GM06990 (cell line): ENCODE measurements at regions not wholly inside any gene's neighbourhood (a gene's known extent, or its start where the extent isn't known, plus 50 kb on each side); places are given as distances from the start of the nearest gene placed in this dataset.

ENCODE experiments used
- DNase-seq: peaks from one replicate; pipeline ENCODE4 v3.0.0-alpha.2; 2011; ENCODE audit not compliant: insufficient read length; ENCODE audit errors: extremely low read depth
- H3K27me3 ChIP-seq: replicated peaks from 2 replicates; pipeline ENCODE4 v1.6.0; 2011; ENCODE audit warnings: low read length; ENCODE audit not compliant: control insufficient read depth, insufficient read depth
- H3K36me3 ChIP-seq: 2 replicates; pipeline ENCODE4 v1.5.1; 2011; ENCODE audit warnings: low read length; ENCODE audit not compliant: control insufficient read depth, insufficient read depth
- H3K4me3 ChIP-seq: replicated peaks from 2 replicates; pipeline ENCODE4 v1.5.1; 2011; ENCODE audit warnings: low read depth, mild to moderate bottlenecking, control low read depth, low read length
- TF ChIP-seq, protein P1 (sequence below): IDR thresholded peaks from 2 replicates; pipeline ENCODE4 v1.5.1; 2011; ENCODE audit warnings: low read length, control low read depth, mild to moderate bottlenecking, inconsistent platforms; ENCODE audit not compliant: insufficient read depth, poor library complexity, severe bottlenecking

DNA sequence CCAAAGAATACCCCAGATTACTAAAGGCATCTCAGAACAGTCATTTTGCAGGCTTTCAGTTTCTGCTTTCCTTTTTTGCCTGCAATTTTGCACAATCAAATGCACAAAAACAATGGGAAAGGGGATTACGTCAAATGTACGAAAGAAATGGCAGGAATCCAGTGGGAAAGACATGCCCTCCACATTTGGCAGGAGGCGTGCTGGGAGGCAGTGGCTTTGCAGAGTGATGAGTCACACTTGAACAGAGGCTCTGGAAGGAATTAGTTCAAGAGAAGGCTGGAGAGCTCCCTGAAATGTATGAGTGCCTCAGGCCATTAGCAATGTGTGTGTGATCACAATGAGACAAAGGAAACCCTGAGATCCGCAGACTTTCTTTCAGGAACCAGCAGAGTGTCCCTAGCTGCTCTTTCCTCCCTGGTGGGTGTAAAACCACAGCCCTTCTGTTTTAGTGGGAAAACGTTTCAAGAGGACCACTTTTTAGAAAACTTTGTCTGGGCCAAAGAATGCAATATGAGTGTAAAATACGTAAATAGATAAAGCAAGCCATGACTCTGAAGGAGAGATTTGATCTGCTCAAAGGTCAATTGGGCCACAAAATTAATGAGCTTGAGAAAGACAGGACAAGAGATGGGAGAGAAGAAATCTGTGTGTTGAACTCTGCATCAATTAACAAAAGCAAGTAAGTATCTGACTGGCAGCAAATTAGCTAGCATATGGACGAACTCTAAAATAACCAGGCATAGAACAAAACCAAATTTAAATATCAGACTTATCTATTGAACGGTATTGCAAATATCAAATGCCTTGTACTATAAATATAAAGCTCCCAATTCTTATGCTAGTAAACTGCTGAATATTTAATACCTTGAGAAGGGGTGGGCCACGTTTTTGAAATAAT is 155.4 kb upstream of the PDE3A start:
- Histone ChIP-seq H3K36me3 (no peaks in the 10 kb centered on the region), H3K4me3 (no peak overlapping the region), H3K27me3 (no peaks in the 10 kb centered on the region)
- no peak for DNase-seq
- TF ChIP-seq, protein P1, sequence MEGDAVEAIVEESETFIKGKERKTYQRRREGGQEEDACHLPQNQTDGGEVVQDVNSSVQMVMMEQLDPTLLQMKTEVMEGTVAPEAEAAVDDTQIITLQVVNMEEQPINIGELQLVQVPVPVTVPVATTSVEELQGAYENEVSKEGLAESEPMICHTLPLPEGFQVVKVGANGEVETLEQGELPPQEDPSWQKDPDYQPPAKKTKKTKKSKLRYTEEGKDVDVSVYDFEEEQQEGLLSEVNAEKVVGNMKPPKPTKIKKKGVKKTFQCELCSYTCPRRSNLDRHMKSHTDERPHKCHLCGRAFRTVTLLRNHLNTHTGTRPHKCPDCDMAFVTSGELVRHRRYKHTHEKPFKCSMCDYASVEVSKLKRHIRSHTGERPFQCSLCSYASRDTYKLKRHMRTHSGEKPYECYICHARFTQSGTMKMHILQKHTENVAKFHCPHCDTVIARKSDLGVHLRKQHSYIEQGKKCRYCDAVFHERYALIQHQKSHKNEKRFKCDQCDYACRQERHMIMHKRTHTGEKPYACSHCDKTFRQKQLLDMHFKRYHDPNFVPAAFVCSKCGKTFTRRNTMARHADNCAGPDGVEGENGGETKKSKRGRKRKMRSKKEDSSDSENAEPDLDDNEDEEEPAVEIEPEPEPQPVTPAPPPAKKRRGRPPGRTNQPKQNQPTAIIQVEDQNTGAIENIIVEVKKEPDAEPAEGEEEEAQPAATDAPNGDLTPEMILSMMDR: no peak

DNA sequence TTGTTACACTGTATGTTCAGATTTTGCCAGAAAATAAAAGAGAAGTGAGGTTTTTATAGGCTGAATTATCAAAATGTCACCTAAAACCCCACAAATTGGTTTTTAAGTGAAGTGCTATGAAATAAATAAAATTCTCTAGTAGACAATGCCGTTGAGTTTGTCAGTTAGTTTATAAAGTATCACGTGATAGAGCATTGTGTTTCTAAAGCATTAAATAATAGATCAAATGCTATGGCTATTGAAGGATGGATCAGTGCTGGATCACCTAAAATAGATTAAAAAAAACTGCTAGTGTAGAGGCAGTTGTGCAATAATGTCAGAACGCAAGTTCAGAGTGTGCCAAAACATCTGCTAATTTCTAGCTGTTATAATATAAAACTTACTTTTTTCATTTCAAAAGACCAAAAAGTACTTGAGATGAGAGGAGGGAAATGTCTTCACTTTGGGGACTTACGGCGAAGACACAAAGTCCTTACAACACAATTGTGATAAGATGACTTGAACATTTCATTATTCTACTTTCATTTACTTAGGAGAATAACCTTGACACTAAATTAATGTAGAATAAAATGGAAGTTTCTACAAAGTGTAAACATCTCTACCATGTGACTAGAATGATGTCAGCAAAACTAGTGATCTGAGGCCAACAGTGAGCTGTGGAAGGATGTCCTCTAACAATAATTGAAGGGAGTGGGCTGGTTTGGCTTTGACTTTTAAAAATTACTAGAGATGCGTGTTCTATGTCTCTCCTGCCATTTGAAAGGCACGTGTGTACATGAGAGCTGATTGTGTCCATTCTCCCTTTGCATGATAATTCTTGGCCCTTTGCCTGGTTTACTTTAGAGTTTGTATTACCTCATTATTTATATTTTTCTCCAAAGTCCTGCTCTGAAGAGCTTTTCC is 154.4 kb upstream of the PDE3A start:
- Histone ChIP-seq H3K4me3 (no peak overlapping the region), H3K36me3 (no peaks in the 10 kb centered on the region), H3K27me3 (no peaks in the 10 kb centered on the region)
- TF ChIP-seq, protein P1: no peak
- no peak for DNase-seq

DNA sequence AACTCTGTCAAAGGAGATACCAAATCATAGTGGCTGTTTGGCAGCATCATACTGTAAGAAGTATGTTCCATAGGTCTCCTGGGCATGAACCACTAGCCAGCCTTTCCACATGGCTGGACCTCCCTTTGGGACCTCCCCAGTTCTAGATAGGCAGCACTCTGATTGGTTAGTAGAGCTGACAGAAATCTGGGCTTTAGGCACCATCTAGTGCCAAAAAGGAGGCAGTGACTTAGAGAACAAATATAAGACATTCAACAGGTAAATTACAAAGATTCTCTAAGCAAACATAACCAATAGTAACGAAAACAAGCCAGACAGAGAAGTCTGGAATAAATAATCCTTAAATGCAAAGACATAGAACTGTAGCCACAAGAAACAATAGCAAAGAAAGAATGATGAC is 148.0 kb upstream of the PDE3A start:
- DNase-seq: no peak
- no peak overlapping the region for H3K4me3 ChIP-seq

DNA sequence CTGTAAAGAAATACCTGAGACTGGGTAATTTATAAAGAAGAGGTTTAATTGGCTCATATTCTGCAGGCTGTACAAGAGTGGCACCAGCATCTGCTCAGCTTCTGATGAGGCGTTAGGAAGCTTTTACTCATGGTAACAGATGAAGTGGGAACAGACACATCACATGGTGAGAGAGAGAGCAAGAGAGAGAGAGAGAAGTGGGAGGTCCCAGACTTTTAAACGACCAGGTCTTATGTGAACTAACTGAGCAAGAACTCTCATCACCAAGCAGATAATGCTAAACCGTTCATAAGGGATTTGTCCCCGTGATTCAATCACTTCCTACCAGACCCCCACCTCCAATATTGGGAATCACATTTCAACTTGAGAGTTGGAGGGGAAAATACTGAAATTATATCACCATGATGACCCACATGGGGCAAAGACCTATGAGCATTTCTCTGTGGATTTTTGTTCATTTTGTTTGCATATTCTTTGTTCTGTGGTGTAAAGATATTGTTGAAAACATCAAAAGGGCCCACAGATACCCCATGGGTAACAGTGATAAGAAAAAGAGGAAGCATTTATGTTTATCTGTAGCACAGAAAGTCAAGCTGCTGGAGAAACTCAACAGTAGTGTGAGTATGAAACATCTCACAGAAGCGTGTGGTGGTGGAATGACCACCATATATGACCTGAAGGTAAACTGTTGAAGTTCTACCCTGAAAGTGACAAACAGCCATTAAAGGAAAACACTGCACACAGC is 135.2 kb upstream of the PDE3A start:
- no peaks in the 10 kb centered on the region for H3K27me3 ChIP-seq
- no peak for DNase-seq
- H3K36me3 ChIP-seq: no peaks in the 10 kb centered on the region
- H3K4me3 ChIP-seq: no peak overlapping the region
- TF ChIP-seq, protein P1: no peak

More for the DNA sequence above, 148.0 kb upstream of the PDE3A start:
- H3K27me3 ChIP-seq: no peaks in the 10 kb centered on the region
- TF ChIP-seq, protein P1: peak; percentile 27
- H3K36me3 ChIP-seq: no peaks in the 10 kb centered on the region

DNA sequence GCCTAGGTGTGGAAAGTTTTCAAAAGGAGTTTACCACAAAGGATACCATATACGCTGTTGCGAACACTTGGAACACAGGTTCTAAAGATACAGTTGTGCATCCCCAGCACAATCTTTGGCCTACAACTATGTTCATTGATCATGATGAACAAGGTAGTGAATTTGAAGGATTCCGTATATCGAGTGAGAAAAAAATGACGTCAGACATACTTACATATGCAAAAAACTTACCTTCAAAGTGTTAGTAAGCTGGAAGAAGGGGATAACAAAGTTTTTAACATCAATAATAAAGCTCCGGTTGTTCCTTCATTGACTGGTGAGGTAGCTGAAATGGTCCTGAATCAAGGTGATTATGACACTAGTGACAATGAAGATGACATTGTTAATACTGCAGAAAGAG is 133.9 kb upstream of the PDE3A start:
- no peaks in the 10 kb centered on the region for H3K27me3 ChIP-seq
- H3K36me3 ChIP-seq: no peaks in the 10 kb centered on the region
- no peak overlapping the region for H3K4me3 ChIP-seq
- TF ChIP-seq, protein P1: no peak
- DNase-seq: no peak
